Heart left ventricle (tissue), 16 donors: ENCODE measurements at regions not wholly inside any gene's neighbourhood (a gene's known extent, or its start where the extent isn't known, plus 50 kb on each side); places are given as distances from the start of the nearest gene placed in this dataset.

Experiments
- ATAC-seq, 4 donors: fragments of 200-7000 bp; cut with Tn5 transposase; one replicate each; pipeline ENCODE4 v1.9.1; 2020 to 2022; ENCODE audit warnings: moderate library complexity in 4 of 4, mild to moderate bottlenecking in 3 of 4, moderate number of reproducible peaks in 1 of 4
- DNase-seq, 5 donors: peaks; one replicate each; pipeline ENCODE4 v3.0.0-alpha.2; 2020
- H3K27ac ChIP-seq, 12 donors: fragments of 200-600 bp; sonication (generic) in 4 of 12; one replicate each; pipeline versions ENCODE4 v1.5.0 to v1.8.0; 2016 to 2022; ENCODE audit warnings: mild to moderate bottlenecking in 2 of 12
- H3K27me3 ChIP-seq, 9 donors: fragments of 200-600 bp; sonication (generic) in 2 of 9; one replicate each; pipeline versions ENCODE4 v1.5.1 to v1.8.0; 2016 to 2022; ENCODE audit warnings: mild to moderate bottlenecking in 3 of 9
- H3K36me3 ChIP-seq, 9 donors: fragments of 200-600 bp; sonication (generic) in 2 of 9; one replicate each; pipeline versions ENCODE4 v1.5.0 to v1.8.0; 2018 to 2022; ENCODE audit warnings: mild to moderate bottlenecking in 2 of 9
- H3K4me1 ChIP-seq, 12 donors: fragments of 200-600 bp; sonication (generic) in 4 of 12; one replicate each; pipeline versions ENCODE4 v1.5.0 to v1.8.0; 2016 to 2022; ENCODE audit warnings: mild to moderate bottlenecking in 3 of 12
- H3K4me3 ChIP-seq, 12 donors: fragments of 200-600 bp; sonication (generic) in 4 of 12; one replicate each; pipeline versions ENCODE4 v1.5.0 to v1.8.0; 2017 to 2022; ENCODE audit warnings: mild to moderate bottlenecking in 9 of 12, moderate library complexity in 4 of 12
- H3K9me3 ChIP-seq, 12 donors: fragments of 200-600 bp; sonication (generic) in 4 of 12; one replicate each; pipeline versions ENCODE4 v1.5.0 to v1.8.0; 2016 to 2022; ENCODE audit warnings: mild to moderate bottlenecking in 1 of 12
- CTCF ChIP-seq, 12 donors: fragments of 200-600 bp; sonication (generic) in 4 of 12; IDR thresholded peaks; one replicate each; pipeline versions ENCODE4 v1.5.0 to v1.8.0; 2018 to 2022; ENCODE audit warnings: antibody characterized with exemption in 12 of 12, mild to moderate bottlenecking in 5 of 12
- POLR2A ChIP-seq, 2 donors: fragments of 450-650 bp; IDR thresholded peaks; one replicate each; pipeline ENCODE4 v1.6.1; 2017; ENCODE audit warnings: antibody characterized with exemption in 2 of 2, mild to moderate bottlenecking in 2 of 2, moderate library complexity in 2 of 2
- WGBS, 4 donors: extraction: QIAGEN DNeasy Blood & Tissue Kit in 2 of 4; methylation state at CpG; one replicate each; pipeline versions ENCODE4 v1.1.5 to v1.1.7; 2013 to 2018; 5-methylcytosine and 5-hydroxymethylcytosine counted together
- intact Hi-C, 10 donors: fragments of 100-400 bp; cut with DNase I; formaldehyde crosslinking; loops; one replicate each; pipeline versions ENCODE4 v1.11.1 to v1.14.2; 2022
- donor health status: ischemic (EF 13 %, LVEDD 7.1; RV severe dilation, severe dysfunction).
- donor health status: healthy with polysubstance abuse.
- donor health status: DM: no; HTN: yes; CAD: no.
- donor health status: DM: no; HTN: no; CAD: no.
- donor health status: ischemic (EF 25% LVEDD 6.9; RV normal size, moderate dysfunction).
- donor health status: ischemic (EF 25% LVEDD 5.7; RV mildly dilated, moderate dysfunction).
- donor health status: healthy.
- donor health status: DM: yes; HTN: yes; CAD: no.
- donor health status: ischemic (EF 35%, LVEDD 5.7; RV mildly dilated, moderate dysfunction).
- donor health status: nonischemic (EF 11% LVEDD 7.7; RV severe dilation, severe dysfunction).
- donor health status: DM: yes; HTN: yes; CAD: no.
- donor health status: PGD.
- donor health status: ischemic (EF 29% LVEDD 5.4; RV normal size, mild dysfunction).
- donor health status: nonischemic (EF 23%, LVEDD 6.1; RV moderate dilation, normal function).

DNA sequence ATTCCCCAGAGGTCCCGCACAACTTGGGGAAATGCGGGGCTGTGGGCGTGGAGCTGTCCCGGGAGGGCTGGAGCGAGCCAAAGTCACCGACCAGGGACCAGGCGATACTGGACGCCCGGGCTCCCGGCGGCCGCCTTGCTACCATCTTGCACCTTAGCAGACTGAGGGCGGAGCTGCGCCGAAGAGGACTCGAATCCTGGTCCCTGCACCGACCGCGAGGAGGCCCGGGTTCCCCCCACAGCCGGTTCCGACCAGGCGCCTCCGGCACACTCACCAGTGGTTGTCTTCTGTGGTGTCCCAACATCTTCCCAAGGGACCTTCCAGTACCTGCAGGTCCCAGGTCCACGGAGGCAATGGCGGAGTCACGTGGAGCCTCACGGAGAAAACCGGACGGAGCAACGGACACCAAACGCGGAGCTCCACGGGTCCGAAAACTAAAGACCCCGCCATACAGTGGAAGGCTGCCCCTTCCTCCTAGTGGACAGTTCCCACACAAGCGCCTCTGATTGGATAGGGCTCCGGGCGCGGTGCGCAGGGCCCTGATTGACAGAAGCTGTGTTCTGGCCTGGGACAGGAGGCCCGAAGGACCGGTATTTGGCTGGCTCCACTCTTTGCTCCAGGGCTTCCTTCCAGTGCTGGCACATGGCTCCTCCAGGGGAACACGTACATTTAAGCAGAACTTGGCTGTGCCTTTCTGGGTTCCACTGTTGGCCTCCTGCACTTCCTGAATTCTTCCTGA lies 124.6 kb upstream of the ZNF479 start:
- Histone ChIP-seq H3K9me3 (peaks cover 0 to 45% (median 20%) of the 10 kb centered on the region in 12 donors), H3K36me3 (no peaks in the 10 kb centered on the region), H3K27me3 (no peaks in the 10 kb centered on the region), H3K4me1 (no peaks in the 10 kb centered on the region), H3K27ac (no peak overlapping the region), H3K4me3 (no peak overlapping the region)
- TF ChIP-seq POLR2A (IDR thresholded peaks at IDR 0.05) (no peak), CTCF (IDR thresholded peaks at IDR 0.05) (no peak)
- DNase-seq (peak in 1 of 5 donors; percentile 61), ATAC-seq (no peak)
- WGBS, 4 donors, result 80 to 86% (median 83%) methylated on average over 25 to 44 of the region's 44 CpGs
- intact Hi-C loops, result no loop called here

DNA sequence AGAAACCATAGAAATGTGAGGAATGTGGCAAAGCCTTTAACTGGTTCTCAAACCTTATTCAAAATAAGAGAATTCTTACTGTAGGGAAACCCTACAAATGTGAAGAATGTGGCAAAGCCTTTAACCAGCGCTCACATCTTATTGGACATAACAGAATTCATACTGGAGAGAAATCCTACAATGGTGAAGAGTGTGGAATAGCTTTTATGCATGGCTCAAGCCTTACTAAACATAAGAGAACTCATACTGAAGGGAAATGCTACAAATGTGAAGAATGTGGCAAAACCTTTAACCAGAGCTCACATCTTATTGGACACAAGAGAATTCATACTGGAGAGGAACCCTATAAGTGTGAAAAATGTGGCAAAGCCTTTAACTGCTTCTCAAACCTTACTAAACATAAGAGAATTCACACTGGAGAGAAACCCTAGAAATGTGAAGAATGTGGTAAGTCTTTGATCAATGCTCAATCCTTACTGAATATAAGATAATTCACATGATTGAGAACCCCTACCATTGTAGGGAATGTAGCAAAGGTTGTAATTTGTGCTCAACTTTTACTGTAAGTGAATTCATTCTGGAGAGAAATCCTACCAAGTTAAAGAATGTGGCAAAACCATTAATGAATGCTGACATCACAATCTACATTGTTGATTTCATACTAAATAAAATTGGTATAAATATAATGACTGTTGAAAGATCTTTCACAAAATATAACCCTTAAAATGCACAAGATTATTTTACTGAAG lies 142.5 kb upstream of the ZNF479 start:
- no peak overlapping the region for H3K4me3 ChIP-seq
- no peak for TF ChIP-seq POLR2A (IDR thresholded peaks at IDR 0.05)
- no peak for TF ChIP-seq CTCF (IDR thresholded peaks at IDR 0.05)
- WGBS, 4 donors, result 43 to 52% (median 46%) methylated on average over 1 of the region's 1 CpG
- peaks cover 0 to 97% (median 68%) of the 10 kb centered on the region in 12 donors for H3K9me3 ChIP-seq
- no peaks in the 10 kb centered on the region for H3K36me3 ChIP-seq
- intact Hi-C loops, result no loop called here
- H3K27me3 ChIP-seq, result no peaks in the 10 kb centered on the region
- DNase-seq, result no peak
- H3K4me1 ChIP-seq, result no peaks in the 10 kb centered on the region
- H3K27ac ChIP-seq, result no peak overlapping the region
- ATAC-seq, result no peak

GRCh38 chr7:57300747-57301146 lies 149.2 kb upstream of the ZNF716 start:
- Histone ChIP-seq H3K9me3 (peaks cover 0 to 47% (median 0%) of the 10 kb centered on the region in 12 donors), H3K27ac (no peak overlapping the region), H3K27me3 (no peaks in the 10 kb centered on the region), H3K4me1 (no peaks in the 10 kb centered on the region), H3K4me3 (no peak overlapping the region), H3K36me3 (no peaks in the 10 kb centered on the region)
- DNase-seq (no peak), ATAC-seq (no peak)
- intact Hi-C loops, result no loop called here
- WGBS, 4 donors, result 43 to 80% (median 69%) methylated on average over 4 of the region's 4 CpGs
- TF ChIP-seq CTCF (IDR thresholded peaks at IDR 0.05) (no peak), POLR2A (IDR thresholded peaks at IDR 0.05) (no peak)

DNA sequence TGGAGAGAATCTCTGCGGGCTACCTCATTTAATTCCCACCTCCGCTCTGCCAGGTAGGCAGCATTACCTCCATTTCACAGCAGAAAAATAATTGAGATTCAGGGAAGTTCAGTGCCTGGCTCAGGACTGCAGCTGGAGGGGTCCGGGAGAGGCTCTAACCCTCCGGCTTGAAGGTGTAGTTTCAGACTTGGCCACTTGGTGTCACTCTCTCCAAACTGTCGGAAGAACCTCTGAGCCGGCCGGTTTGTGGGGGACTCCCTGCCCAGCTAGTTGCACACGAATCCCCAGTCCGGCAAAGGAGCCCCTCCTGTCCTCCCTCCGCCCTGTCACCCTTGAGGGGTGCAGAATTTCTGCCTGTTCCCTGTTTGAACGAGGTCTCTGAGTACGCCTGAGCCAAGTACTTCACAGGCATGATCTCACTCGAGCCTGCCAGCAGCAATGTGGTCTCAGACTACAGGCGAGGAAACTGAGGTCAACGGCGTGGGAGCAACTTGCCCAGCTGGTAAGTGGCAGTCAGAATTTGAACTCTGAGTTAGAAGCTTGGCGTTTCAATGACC lies 144.7 kb upstream of the ZNF716 start:
- ATAC-seq, result peak; percentile 52 to 65 (median 56)
- Histone ChIP-seq H3K36me3 (no peaks in the 10 kb centered on the region), H3K4me1 (no peaks in the 10 kb centered on the region), H3K4me3 (no peak overlapping the region), H3K27ac (no peak overlapping the region), H3K9me3 (peaks cover 0 to 16% (median 0%) of the 10 kb centered on the region in 12 donors), H3K27me3 (no peaks in the 10 kb centered on the region)
- 49 to 55% (median 50%) methylated on average over 13 to 17 of the region's 17 CpGs for WGBS, 4 donors
- no peak for DNase-seq
- intact Hi-C loops, result loop anchor here in 5 of 10 donors (5.0 kb wide), 2 partner anchors 172 to 177 kb away; no protein-coding TSS in a partner anchor
- no peak for TF ChIP-seq POLR2A (IDR thresholded peaks at IDR 0.05)
- TF ChIP-seq CTCF (IDR thresholded peaks at IDR 0.05), result peak; percentile 19 to 62 (median 49)
